ENCODE measurements at regions not wholly inside any gene's neighbourhood (a gene's known extent, or its start where the extent isn't known, plus 50 kb on each side); places are given as distances from the start of the nearest gene placed in this dataset.

DNA sequence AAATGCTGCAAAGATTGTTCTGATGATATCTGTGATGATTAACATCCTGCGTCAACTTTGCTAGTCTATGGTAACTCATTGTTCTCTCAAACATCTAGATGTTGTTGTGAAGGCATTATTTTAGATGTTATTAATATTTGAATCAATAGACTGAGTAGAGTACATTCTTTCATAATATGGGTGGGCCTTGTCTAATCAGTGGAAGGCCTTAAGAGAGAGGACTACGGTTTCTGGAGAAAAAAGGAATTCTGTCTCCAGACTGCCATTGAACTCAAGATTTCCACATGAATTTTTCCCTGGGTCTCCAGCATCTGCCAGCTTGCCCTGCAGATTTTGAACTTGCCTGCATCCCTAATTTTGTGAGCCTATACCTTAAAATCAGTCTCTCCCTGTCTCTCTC lies 2381.1 kb upstream of the AGA start:
- 45% methylated on average over 2 of the region's 2 CpGs for WGBS, 2 donors
- Histone ChIP-seq H3K27ac (no peak overlapping the region), H3K4me1 (no peaks in the 10 kb centered on the region), H3K27me3 (no peaks in the 10 kb centered on the region), H3K36me3 (no peaks in the 10 kb centered on the region), H3K9me3 (no peaks in the 10 kb centered on the region), H3K4me3 (replicated peaks in 1 of 3) (no peak overlapping the region)
- DNase-seq: no peak
- no peak for TF ChIP-seq POLR2A (IDR thresholded peaks at IDR 0.05)
- TF ChIP-seq, protein P1, sequence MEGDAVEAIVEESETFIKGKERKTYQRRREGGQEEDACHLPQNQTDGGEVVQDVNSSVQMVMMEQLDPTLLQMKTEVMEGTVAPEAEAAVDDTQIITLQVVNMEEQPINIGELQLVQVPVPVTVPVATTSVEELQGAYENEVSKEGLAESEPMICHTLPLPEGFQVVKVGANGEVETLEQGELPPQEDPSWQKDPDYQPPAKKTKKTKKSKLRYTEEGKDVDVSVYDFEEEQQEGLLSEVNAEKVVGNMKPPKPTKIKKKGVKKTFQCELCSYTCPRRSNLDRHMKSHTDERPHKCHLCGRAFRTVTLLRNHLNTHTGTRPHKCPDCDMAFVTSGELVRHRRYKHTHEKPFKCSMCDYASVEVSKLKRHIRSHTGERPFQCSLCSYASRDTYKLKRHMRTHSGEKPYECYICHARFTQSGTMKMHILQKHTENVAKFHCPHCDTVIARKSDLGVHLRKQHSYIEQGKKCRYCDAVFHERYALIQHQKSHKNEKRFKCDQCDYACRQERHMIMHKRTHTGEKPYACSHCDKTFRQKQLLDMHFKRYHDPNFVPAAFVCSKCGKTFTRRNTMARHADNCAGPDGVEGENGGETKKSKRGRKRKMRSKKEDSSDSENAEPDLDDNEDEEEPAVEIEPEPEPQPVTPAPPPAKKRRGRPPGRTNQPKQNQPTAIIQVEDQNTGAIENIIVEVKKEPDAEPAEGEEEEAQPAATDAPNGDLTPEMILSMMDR (IDR thresholded peaks at IDR 0.05): no peak
- intact Hi-C loops (cut with DNase I): no loop called here

GRCh38 chr4:179831274-179831673 lies 2389.0 kb upstream of the AGA start:
- no peak for DNase-seq
- WGBS, 2 donors: 92 to 93% methylated on average over 4 of the region's 4 CpGs
- Histone ChIP-seq H3K4me3 (replicated peaks in 1 of 3) (no peak overlapping the region), H3K27ac (no peak overlapping the region), H3K36me3 (no peaks in the 10 kb centered on the region), H3K9me3 (no peaks in the 10 kb centered on the region), H3K27me3 (no peaks in the 10 kb centered on the region), H3K4me1 (no peaks in the 10 kb centered on the region)
- intact Hi-C loops (cut with DNase I): no loop called here
- TF ChIP-seq, protein P1 (IDR thresholded peaks at IDR 0.05): no peak
- no peak for TF ChIP-seq POLR2A (IDR thresholded peaks at IDR 0.05)

GRCh38 chr4:179836179-179837075 lies 2394.2 kb upstream of the AGA start:
- Histone ChIP-seq H3K9me3 (no peaks in the 10 kb centered on the region), H3K4me3 (replicated peaks in 1 of 3) (no peak overlapping the region), H3K27ac (no peak overlapping the region), H3K27me3 (no peaks in the 10 kb centered on the region), H3K4me1 (no peaks in the 10 kb centered on the region), H3K36me3 (no peaks in the 10 kb centered on the region)
- TF ChIP-seq POLR2A (IDR thresholded peaks at IDR 0.05): no peak
- TF ChIP-seq, protein P1 (IDR thresholded peaks at IDR 0.05): no peak
- no peak for DNase-seq
- intact Hi-C loops (cut with DNase I): no loop called here
- 80% methylated on average over 11 of the region's 11 CpGs for WGBS, 2 donors

DNA sequence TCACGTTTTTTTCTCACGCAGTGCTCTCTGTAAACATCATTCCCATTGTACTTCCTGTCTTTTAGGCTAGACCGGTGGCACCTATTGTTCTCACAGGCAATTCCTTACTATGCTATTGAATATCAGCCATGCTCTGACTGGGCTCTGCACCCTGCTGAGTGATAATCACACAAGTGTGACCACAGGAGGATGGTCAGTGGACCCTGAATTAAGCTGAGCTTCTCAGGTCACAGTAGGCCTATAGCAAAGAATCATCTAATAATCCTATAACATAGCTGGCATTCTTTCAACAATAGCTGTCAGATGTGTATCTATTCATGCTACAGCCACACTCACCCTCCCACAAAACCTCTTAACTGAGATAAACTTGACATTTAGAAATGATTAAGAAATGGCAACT lies 2399.8 kb upstream of the TENM3 start:
- Histone ChIP-seq H3K27me3 (no peaks in the 10 kb centered on the region), H3K4me3 (replicated peaks in 1 of 3) (no peak overlapping the region), H3K27ac (no peak overlapping the region), H3K4me1 (no peaks in the 10 kb centered on the region), H3K36me3 (no peaks in the 10 kb centered on the region), H3K9me3 (no peaks in the 10 kb centered on the region)
- TF ChIP-seq POLR2A (IDR thresholded peaks at IDR 0.05): no peak
- TF ChIP-seq, protein P1 (IDR thresholded peaks at IDR 0.05): no peak
- intact Hi-C loops (cut with DNase I): no loop called here
- 35 to 44% methylated on average over 3 of the region's 3 CpGs for WGBS, 2 donors
- DNase-seq: no peak

GRCh38 chr4:179855469-179855868 lies 2387.7 kb upstream of the TENM3 start:
- DNase-seq: no peak
- no peak overlapping the region for H3K4me3 ChIP-seq (replicated peaks in 1 of 3)
- H3K27ac ChIP-seq: no peak overlapping the region
- WGBS, 2 donors: 82 to 87% methylated on average over 3 of the region's 3 CpGs
- H3K9me3 ChIP-seq: no peaks in the 10 kb centered on the region
- TF ChIP-seq POLR2A (IDR thresholded peaks at IDR 0.05): no peak
- TF ChIP-seq, protein P1 (IDR thresholded peaks at IDR 0.05): no peak
- no peaks in the 10 kb centered on the region for H3K27me3 ChIP-seq
- intact Hi-C loops (cut with DNase I): no loop called here
- H3K36me3 ChIP-seq: no peaks in the 10 kb centered on the region
- no peaks in the 10 kb centered on the region for H3K4me1 ChIP-seq
